Upper lobe of left lung (tissue), 4 donors: ENCODE measurements at regions not wholly inside any gene's neighbourhood (a gene's known extent, or its start where the extent isn't known, plus 50 kb on each side); places are given as distances from the start of the nearest gene placed in this dataset.

Experiments
- CTCF ChIP-seq, 6 experiments: fragments of 450-650 bp in 4 of 6; fragments of 200-600 bp in 2 of 6; sonication (generic) in 2 of 6; IDR thresholded peaks; one replicate each; pipeline ENCODE4 v1.5.1; 2016 to 2019; ENCODE audit warnings: antibody characterized with exemption in 6 of 6
- EP300 ChIP-seq, 4 donors: sonication (generic); formaldehyde crosslinking; IDR thresholded peaks; one replicate each; pipeline ENCODE4 v1.5.1; 2017; ENCODE audit warnings: antibody characterized with exemption in 4 of 4, control low read depth in 2 of 4
- POLR2A ChIP-seq, 4 donors: fragments of 450-650 bp; IDR thresholded peaks; one replicate each; pipeline ENCODE4 v1.5.1; 2016 to 2017; ENCODE audit warnings: antibody characterized with exemption in 4 of 4, mild to moderate bottlenecking in 2 of 4
- POLR2AphosphoS5 ChIP-seq, 2 donors: sonication (generic); formaldehyde crosslinking; IDR thresholded peaks; one replicate each; pipeline ENCODE4 v1.5.1; 2017; ENCODE audit warnings: antibody characterized with exemption in 2 of 2

GRCh38 chr11:69976794-69977193 lies 101.3 kb upstream of the ANO1 start:
- no peak for TF ChIP-seq POLR2AphosphoS5 (IDR thresholded peaks at IDR 0.05)
- TF ChIP-seq EP300 (IDR thresholded peaks at IDR 0.05): no peak
- no peak for TF ChIP-seq CTCF (IDR thresholded peaks at IDR 0.05)
- TF ChIP-seq POLR2A (IDR thresholded peaks at IDR 0.05): no peak
